ENCODE measurements at regions not wholly inside any gene's neighbourhood (a gene's known extent, or its start where the extent isn't known, plus 50 kb on each side); places are given as distances from the start of the nearest gene placed in this dataset.

DNA sequence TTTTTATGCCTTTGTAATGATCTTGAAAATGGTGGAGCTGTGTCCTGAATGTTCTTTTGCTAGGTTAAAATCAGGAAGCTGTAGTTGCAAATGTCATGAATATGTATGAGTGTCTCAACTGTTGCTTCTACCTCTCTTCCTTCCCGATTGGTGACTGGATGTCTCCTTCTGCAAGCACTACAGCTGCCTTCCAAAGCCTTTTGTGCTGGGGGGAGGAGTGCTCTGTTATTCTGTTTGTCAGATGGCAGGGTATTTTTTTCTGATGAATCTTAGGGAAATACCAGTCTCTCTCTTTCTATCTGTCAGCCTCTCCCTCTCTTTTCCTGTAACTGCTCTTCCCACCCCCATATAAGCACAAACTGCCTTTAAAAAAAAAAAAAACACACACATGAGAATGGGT, 1396.3 kb upstream of the CELF4 start:
- WGBS, 3 donors, result 72 to 80% (median 74%) methylated on average over 1 of the region's 1 CpG
- Histone ChIP-seq H3K27me3 (no peaks in the 10 kb centered on the region), H3K4me1 (ENCODE audit: insufficient read depth) (no peaks in the 10 kb centered on the region), H3K4me3 (no peak overlapping the region), H3K36me3 (no peaks in the 10 kb centered on the region), H3K27ac (no peak overlapping the region), H3K9me3 (no peaks in the 10 kb centered on the region)
- no peak for DNase-seq
- intact Hi-C loops (cut with DNase I), result no loop called here
- TF ChIP-seq POLR2A (IDR thresholded peaks at IDR 0.05), result no peak
- no peak for TF ChIP-seq CTCF (IDR thresholded peaks at IDR 0.05)
- no peak for TF ChIP-seq EP300 (IDR thresholded peaks at IDR 0.05)

DNA sequence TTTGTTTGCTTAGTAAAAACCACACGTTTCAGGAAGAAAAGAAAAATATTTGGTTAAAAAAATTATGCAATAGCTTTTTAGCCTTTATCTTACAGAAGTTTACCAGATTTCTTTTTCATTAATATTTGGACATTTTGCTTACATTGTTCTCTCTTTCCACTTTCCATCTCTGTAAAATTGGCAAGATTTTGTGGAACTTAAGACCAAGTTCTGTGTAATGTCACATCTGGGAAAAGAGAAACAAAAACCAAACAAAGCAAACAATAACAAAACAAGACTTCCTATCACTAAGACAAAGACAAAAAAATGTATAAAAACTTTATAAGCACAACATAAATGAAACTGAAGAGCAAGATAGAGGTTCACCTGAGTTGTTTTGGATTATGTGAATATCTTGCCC, 1392.1 kb upstream of the CELF4 start:
- intact Hi-C loops (cut with DNase I), result no loop called here
- no peaks in the 10 kb centered on the region for H3K27me3 ChIP-seq
- no peaks in the 10 kb centered on the region for H3K4me1 ChIP-seq (ENCODE audit: insufficient read depth)
- no peak for DNase-seq
- no peak overlapping the region for H3K27ac ChIP-seq
- H3K4me3 ChIP-seq, result no peak overlapping the region
- no peaks in the 10 kb centered on the region for H3K9me3 ChIP-seq
- H3K36me3 ChIP-seq, result no peaks in the 10 kb centered on the region
- WGBS, 3 donors, result 2 to 6% (median 3%) methylated on average over 1 of the region's 1 CpG
- TF ChIP-seq POLR2A (IDR thresholded peaks at IDR 0.05), result no peak
- no peak for TF ChIP-seq EP300 (IDR thresholded peaks at IDR 0.05)
- no peak for TF ChIP-seq CTCF (IDR thresholded peaks at IDR 0.05)

- intact Hi-C loops (cut with DNase I), result no loop called here
- no peak overlapping the region for H3K27ac ChIP-seq
- no peak overlapping the region for H3K4me3 ChIP-seq
- TF ChIP-seq EP300 (IDR thresholded peaks at IDR 0.05) (no peak), CTCF (IDR thresholded peaks at IDR 0.05) (no peak), POLR2A (IDR thresholded peaks at IDR 0.05) (no peak)
- no peak for DNase-seq
- WGBS, 3 donors, result 87 to 89% (median 88%) methylated on average over 3 of the region's 3 CpGs
- H3K4me1 ChIP-seq (ENCODE audit: insufficient read depth), result no peaks in the 10 kb centered on the region
- H3K9me3 ChIP-seq, result no peaks in the 10 kb centered on the region
- H3K36me3 ChIP-seq, result no peaks in the 10 kb centered on the region
- H3K27me3 ChIP-seq, result no peaks in the 10 kb centered on the region
Measured at GRCh38 chr18:38956068-38956467, 1390.5 kb upstream of the CELF4 start.

GRCh38 chr18:38951633-38952032, 1386.0 kb upstream of the CELF4 start:
- Histone ChIP-seq H3K4me3 (no peak overlapping the region), H3K9me3 (no peaks in the 10 kb centered on the region), H3K27ac (no peak overlapping the region), H3K27me3 (no peaks in the 10 kb centered on the region), H3K4me1 (ENCODE audit: insufficient read depth) (no peaks in the 10 kb centered on the region), H3K36me3 (no peaks in the 10 kb centered on the region)
- WGBS, 3 donors, result 87 to 94% (median 90%) methylated on average over 2 of the region's 2 CpGs
- intact Hi-C loops (cut with DNase I), result no loop called here
- TF ChIP-seq POLR2A (IDR thresholded peaks at IDR 0.05) (no peak), EP300 (IDR thresholded peaks at IDR 0.05) (no peak), CTCF (IDR thresholded peaks at IDR 0.05) (no peak)
- no peak for DNase-seq

- no peak for DNase-seq
- H3K4me1 ChIP-seq (ENCODE audit: insufficient read depth), result no peaks in the 10 kb centered on the region
- H3K27me3 ChIP-seq, result no peaks in the 10 kb centered on the region
- no peak overlapping the region for H3K4me3 ChIP-seq
- no peak overlapping the region for H3K27ac ChIP-seq
- H3K9me3 ChIP-seq, result no peaks in the 10 kb centered on the region
- no peak for TF ChIP-seq POLR2A (IDR thresholded peaks at IDR 0.05)
- TF ChIP-seq CTCF (IDR thresholded peaks at IDR 0.05), result no peak
- intact Hi-C loops (cut with DNase I), result no loop called here
- no peaks in the 10 kb centered on the region for H3K36me3 ChIP-seq
- WGBS, 3 donors, result 75 to 87% (median 76%) methylated on average over 2 of the region's 2 CpGs
Measured at GRCh38 chr18:38948436-38948835, 1382.8 kb upstream of the CELF4 start.

Measured in ovary (tissue), 7 donors.